ENCODE measurements at regions not wholly inside any gene's neighbourhood (a gene's known extent, or its start where the extent isn't known, plus 50 kb on each side); places are given as distances from the start of the nearest gene placed in this dataset.
A peak's percentile ranks its signal among the peaks of the same experiment; 100 is the strongest.

DNA sequence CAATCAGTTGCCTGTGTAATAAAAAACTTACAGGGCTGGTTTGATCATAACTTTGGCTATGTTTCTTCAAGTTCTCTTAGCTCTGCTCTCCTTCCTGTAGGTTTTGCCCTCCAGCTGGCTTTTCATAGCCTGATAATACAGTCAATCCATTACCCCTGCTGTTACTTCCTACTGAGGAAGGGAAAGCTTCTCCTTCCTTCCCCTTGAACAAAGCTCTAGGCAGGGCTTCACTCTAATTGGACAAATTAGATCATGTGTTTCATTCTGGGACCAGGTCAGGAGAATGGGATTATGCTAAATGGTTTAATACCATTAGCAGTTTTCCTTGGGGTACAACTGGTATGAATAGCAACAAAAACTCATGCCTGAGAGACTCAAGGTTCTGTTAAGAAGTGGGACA is 106.8 kb upstream of the MCHR2 start:
- ATAC-seq = no peak

DNA sequence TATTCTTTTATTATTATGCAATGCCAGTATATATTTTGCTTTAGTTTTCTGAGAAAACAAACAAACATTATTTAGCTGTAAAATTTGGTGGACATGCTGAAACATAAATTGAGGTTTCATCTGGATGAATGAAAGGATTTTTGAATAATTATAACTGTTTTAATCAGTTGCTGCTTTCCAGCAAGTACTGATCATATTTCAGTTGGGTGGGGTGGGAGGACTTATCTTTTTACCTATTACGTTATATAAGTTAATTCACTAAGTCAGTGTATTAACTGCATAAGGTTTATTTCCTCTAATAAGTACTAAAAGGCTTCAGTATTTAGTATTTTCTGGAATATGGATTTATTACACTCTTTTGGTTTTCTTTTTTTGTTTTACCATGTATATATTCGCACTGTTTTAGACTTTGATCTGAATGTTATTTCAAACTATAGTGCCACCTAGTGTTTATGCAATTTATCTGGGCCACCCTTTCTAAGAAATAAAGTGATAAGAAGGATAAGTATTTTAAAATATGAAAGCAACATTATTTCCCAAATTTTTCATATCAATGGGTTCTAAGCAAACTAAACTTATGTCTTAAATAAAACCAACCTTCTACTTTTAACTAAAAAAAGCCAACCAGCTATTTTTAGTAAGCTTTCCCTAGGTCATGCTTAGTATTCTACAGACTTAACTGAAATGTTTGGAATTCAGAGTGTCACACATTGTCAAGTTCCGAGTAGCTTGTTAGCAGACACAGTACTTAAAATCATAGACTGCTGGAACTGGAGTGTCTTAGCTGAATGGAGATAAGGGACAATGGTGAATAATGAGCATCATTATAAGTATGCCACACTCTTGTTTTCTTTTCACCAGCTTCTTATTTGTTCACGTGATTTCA is 105.4 kb upstream of the MCHR2 start:
- Histone ChIP-seq H3K4me1 (no peaks in the 10 kb centered on the region), H3K27ac (no peak overlapping the region), H3K36me3 (no peaks in the 10 kb centered on the region), H3K27me3 (no peaks in the 10 kb centered on the region), H3K4me3 (no peak overlapping the region), H3K9me3 (no peaks in the 10 kb centered on the region)
- intact Hi-C loops (cut with DNase I) = loop anchor here in 1 of 3 donors (10.0 kb wide), 1 partner anchor 225 kb away; no protein-coding TSS in a partner anchor
- TF ChIP-seq, protein P1, sequence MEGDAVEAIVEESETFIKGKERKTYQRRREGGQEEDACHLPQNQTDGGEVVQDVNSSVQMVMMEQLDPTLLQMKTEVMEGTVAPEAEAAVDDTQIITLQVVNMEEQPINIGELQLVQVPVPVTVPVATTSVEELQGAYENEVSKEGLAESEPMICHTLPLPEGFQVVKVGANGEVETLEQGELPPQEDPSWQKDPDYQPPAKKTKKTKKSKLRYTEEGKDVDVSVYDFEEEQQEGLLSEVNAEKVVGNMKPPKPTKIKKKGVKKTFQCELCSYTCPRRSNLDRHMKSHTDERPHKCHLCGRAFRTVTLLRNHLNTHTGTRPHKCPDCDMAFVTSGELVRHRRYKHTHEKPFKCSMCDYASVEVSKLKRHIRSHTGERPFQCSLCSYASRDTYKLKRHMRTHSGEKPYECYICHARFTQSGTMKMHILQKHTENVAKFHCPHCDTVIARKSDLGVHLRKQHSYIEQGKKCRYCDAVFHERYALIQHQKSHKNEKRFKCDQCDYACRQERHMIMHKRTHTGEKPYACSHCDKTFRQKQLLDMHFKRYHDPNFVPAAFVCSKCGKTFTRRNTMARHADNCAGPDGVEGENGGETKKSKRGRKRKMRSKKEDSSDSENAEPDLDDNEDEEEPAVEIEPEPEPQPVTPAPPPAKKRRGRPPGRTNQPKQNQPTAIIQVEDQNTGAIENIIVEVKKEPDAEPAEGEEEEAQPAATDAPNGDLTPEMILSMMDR (IDR thresholded peaks at IDR 0.05) = peak in 2 of 4 donors; percentile 20 to 31
- peak in 3 of 4 donors; percentile 62 to 70 (median 68) for ATAC-seq
- no peak for DNase-seq
- WGBS, 2 donors = 14 to 15% methylated on average over 4 of the region's 4 CpGs
- peak; percentile 90 for FAIRE-seq

More for the DNA sequence above, 106.8 kb upstream of the MCHR2 start:
- H3K4me1 ChIP-seq = no peaks in the 10 kb centered on the region
- no peak overlapping the region for H3K4me3 ChIP-seq
- intact Hi-C loops (cut with DNase I) = no loop called here
- H3K9me3 ChIP-seq = no peaks in the 10 kb centered on the region
- FAIRE-seq (no peak), DNase-seq (no peak)
- H3K27ac ChIP-seq = no peak overlapping the region
- H3K36me3 ChIP-seq = no peaks in the 10 kb centered on the region
- H3K27me3 ChIP-seq = no peaks in the 10 kb centered on the region
- TF ChIP-seq, protein P1 (IDR thresholded peaks at IDR 0.05) = no peak

DNA sequence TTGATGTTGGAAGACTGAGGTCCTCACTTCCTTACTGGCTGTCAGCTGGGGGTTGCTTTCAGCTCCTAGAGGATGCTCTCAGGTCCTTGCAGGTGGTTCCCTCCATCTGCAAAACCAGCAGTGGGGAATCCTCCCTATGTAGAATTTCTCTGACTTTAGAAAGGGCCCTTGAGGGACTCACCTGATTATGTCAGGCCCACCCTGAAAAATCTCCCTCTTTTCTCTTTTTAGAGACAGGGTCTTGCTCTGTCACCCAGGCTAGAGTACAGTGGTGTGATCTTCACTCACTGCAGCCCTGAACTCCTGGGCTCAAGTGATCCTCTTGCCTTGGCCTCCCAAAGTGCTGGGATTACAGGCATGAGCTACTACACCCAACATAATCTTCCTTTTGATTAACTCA is 102.9 kb upstream of the MCHR2 start:
- ATAC-seq = no peak
- DNase-seq = no peak
- no peaks in the 10 kb centered on the region for H3K4me1 ChIP-seq
- H3K9me3 ChIP-seq = no peaks in the 10 kb centered on the region
- no peak for FAIRE-seq
- TF ChIP-seq, protein P1 (IDR thresholded peaks at IDR 0.05) = no peak
- H3K4me3 ChIP-seq = no peak overlapping the region
- H3K27ac ChIP-seq = no peak overlapping the region
- no peaks in the 10 kb centered on the region for H3K36me3 ChIP-seq
- intact Hi-C loops (cut with DNase I) = loop anchor here in 1 of 3 donors (10.0 kb wide), 1 partner anchor 222 kb away; no protein-coding TSS in a partner anchor
- H3K27me3 ChIP-seq = no peaks in the 10 kb centered on the region

DNA sequence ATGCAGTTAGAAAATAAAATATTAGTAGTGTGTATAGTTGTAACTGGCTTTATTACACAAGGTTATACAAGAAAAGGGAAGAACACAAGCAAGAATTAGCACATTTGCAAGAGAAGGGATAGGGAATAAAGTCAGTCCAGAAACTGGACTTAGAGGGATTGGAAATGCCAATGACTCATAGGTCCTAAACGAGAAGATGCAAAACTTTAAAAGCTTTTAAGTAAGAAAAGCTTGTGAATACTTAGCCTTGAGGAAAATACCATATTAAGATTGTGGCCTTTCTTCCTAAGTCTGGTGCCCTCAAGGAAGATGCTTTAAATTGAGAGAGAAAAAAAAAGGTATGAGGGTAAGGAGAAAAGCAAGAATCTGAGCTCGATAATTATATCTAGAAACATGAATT is 102.3 kb upstream of the MCHR2 start:
- TF ChIP-seq, protein P1 (IDR thresholded peaks at IDR 0.05) = no peak
- Histone ChIP-seq H3K4me1 (no peaks in the 10 kb centered on the region), H3K9me3 (no peaks in the 10 kb centered on the region), H3K27me3 (no peaks in the 10 kb centered on the region), H3K27ac (no peak overlapping the region), H3K36me3 (no peaks in the 10 kb centered on the region), H3K4me3 (no peak overlapping the region)
- 45 to 74% methylated on average over 2 of the region's 2 CpGs for WGBS, 2 donors
- FAIRE-seq (no peak), ATAC-seq (no peak), DNase-seq (no peak)
- intact Hi-C loops (cut with DNase I) = loop anchor here in 1 of 3 donors (10.0 kb wide), 1 partner anchor 222 kb away; no protein-coding TSS in a partner anchor

DNA sequence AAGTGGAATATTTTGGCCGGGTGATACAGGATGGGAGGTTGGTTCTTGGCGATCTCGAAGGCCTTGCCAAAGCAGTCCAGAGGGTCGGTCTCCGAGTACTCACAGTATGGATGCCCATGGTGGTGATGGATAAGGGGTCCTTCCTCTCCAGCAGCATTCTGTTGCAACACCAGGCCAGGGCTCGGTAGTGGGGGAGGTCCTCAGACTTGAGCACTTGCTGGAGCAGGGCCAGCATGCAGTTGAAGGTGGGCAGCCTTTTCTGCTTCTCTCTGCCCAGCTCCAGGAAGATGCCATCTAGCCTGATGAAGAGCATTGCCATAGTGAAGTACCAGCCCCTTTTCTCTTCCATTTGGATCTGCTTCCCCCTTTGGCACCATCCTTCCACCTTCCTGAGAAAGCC is 99.4 kb upstream of the MCHR2 start:
- no peak overlapping the region for H3K4me3 ChIP-seq
- H3K36me3 ChIP-seq = no peaks in the 10 kb centered on the region
- DNase-seq (peak in 1 of 6 donors; percentile 29), FAIRE-seq (no peak), ATAC-seq (no peak)
- H3K27ac ChIP-seq = no peak overlapping the region
- H3K4me1 ChIP-seq = no peaks in the 10 kb centered on the region
- 78 to 96% methylated on average over 6 of the region's 6 CpGs for WGBS, 2 donors
- intact Hi-C loops (cut with DNase I) = loop anchor here in 2 of 3 donors (5.0 to 10.0 kb wide), 2 partner anchors 219 to 221 kb away; no protein-coding TSS in a partner anchor
- H3K27me3 ChIP-seq = no peaks in the 10 kb centered on the region
- H3K9me3 ChIP-seq = no peaks in the 10 kb centered on the region
- TF ChIP-seq, protein P1 (IDR thresholded peaks at IDR 0.05) = no peak
